ENCODE measurements at regions not wholly inside any gene's neighbourhood (a gene's known extent, or its start where the extent isn't known, plus 50 kb on each side); places are given as distances from the start of the nearest gene placed in this dataset.

DNA sequence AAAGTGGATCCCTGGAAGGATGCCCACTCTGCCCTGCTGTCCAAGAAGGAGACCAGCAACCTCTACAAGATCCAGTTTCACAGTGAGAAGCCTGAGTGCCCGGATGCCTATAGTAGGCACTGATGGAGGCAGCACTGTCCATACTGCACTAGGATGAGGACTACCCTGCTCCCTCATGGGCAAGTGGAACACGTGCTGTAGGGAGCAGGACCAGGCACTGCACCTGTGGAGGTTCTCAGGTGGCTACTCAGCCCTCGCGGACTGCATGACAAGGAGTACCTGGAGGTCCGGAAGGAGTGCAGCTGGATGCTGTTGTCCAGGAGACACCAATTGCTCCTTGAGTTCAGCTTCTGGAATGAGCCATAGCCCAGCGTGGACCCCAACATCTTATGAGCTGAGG, 146.1 kb upstream of the NLRP1 start:
- no peak for TF ChIP-seq EZH2 (IDR thresholded peaks at IDR 0.05; ENCODE audit: borderline replicate concordance, low read depth, low read length, severe bottlenecking)
- TF ChIP-seq, protein P1, sequence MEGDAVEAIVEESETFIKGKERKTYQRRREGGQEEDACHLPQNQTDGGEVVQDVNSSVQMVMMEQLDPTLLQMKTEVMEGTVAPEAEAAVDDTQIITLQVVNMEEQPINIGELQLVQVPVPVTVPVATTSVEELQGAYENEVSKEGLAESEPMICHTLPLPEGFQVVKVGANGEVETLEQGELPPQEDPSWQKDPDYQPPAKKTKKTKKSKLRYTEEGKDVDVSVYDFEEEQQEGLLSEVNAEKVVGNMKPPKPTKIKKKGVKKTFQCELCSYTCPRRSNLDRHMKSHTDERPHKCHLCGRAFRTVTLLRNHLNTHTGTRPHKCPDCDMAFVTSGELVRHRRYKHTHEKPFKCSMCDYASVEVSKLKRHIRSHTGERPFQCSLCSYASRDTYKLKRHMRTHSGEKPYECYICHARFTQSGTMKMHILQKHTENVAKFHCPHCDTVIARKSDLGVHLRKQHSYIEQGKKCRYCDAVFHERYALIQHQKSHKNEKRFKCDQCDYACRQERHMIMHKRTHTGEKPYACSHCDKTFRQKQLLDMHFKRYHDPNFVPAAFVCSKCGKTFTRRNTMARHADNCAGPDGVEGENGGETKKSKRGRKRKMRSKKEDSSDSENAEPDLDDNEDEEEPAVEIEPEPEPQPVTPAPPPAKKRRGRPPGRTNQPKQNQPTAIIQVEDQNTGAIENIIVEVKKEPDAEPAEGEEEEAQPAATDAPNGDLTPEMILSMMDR (IDR thresholded peaks at IDR 0.05; ENCODE audit: borderline replicate concordance, extremely low read depth, low read length, poor library complexity, severe bottlenecking), result no peak
